CD4-positive, alpha-beta T cell (primary cell): ENCODE measurements at regions not wholly inside any gene's neighbourhood (a gene's known extent, or its start where the extent isn't known, plus 50 kb on each side); places are given as distances from the start of the nearest gene placed in this dataset.

Experiments
- ATAC-seq: fragments of 200-7000 bp; cut with Tn5 transposase; one replicate; pipeline ENCODE4 v1.10.0; 2022; ENCODE audit warnings: mild to moderate bottlenecking; ENCODE audit not compliant: poor library complexity
- CTCF ChIA-PET: fragments of 350-600 bp; sonication (Branson Sonifier 250); formaldehyde crosslinking; loops from one replicate; lab custom pipeline; 2021; ENCODE audit warnings: antibody characterized with exemption, inconsistent platforms; lab: Charles Lee
- POLR2A ChIA-PET: fragments of 350-600 bp; sonication (Branson Sonifier 250); formaldehyde crosslinking; loops from one replicate; lab custom pipeline; 2021; ENCODE audit warnings: antibody characterized with exemption, inconsistent platforms; lab: Charles Lee
- DNase-seq, 14 experiments: peaks; one replicate each; pipeline ENCODE4 v3.0.0-alpha.2; 2013 to 2020; ENCODE audit warnings: mixed read lengths in 2 of 14
- H3K27ac ChIP-seq, 2 donors: one replicate each; pipeline versions ENCODE4 v1.5.1 to v1.7.0; 2013; ENCODE audit warnings: low read length in 2 of 2, low read depth in 1 of 2, mild to moderate bottlenecking in 1 of 2
- H3K27me3 ChIP-seq, 2 experiments: 1 replicate in 1 of 2; 2 replicates in 1 of 2; pipeline versions ENCODE4 v1.6.1 to v1.7.0; 2013; ENCODE audit warnings: low read length in 2 of 2, control low read depth in 1 of 2, mild to moderate bottlenecking in 1 of 2, moderate library complexity in 1 of 2; ENCODE audit not compliant: insufficient read depth in 2 of 2, control insufficient read depth in 1 of 2
- H3K36me3 ChIP-seq: one replicate; pipeline ENCODE4 v1.6.1; 2013; ENCODE audit warnings: low read length, control low read depth; ENCODE audit not compliant: insufficient read depth
- H3K4me1 ChIP-seq: one replicate; pipeline ENCODE4 v1.6.1; 2013; ENCODE audit warnings: low read length, control low read depth; ENCODE audit not compliant: insufficient read depth
- H3K4me3 ChIP-seq: one replicate; pipeline ENCODE4 v1.5.1; 2013; ENCODE audit warnings: mild to moderate bottlenecking, low read length, moderate library complexity
- H3K9me3 ChIP-seq, 2 experiments: 1 replicate in 1 of 2; 2 replicates in 1 of 2; pipeline versions ENCODE4 v1.6.1 to v1.7.0; 2013; ENCODE audit warnings: low read length in 2 of 2, mild to moderate bottlenecking in 2 of 2, control low read depth in 1 of 2, moderate library complexity in 1 of 2; ENCODE audit not compliant: control insufficient read depth in 1 of 2, insufficient read depth in 1 of 2
- H3K27ac Mint-ChIP-seq: one replicate; pipeline ENCODE4 v1.8.0; 2020; ENCODE audit warnings: mixed read lengths
- H3K27me3 Mint-ChIP-seq: one replicate; pipeline ENCODE4 v1.8.0; 2021; ENCODE audit warnings: mixed read lengths
- H3K36me3 Mint-ChIP-seq: one replicate; pipeline ENCODE4 v1.8.0; 2021; ENCODE audit warnings: low read depth, mixed read lengths
- H3K4me1 Mint-ChIP-seq: one replicate; pipeline ENCODE4 v1.8.0; 2021; ENCODE audit warnings: low read depth, mixed read lengths
- H3K4me3 Mint-ChIP-seq: one replicate; pipeline ENCODE4 v1.8.0; 2020; ENCODE audit warnings: mild to moderate bottlenecking, mixed read lengths
- H3K9me3 Mint-ChIP-seq: one replicate; pipeline ENCODE4 v1.8.0; 2020; ENCODE audit warnings: mixed read lengths
- intact Hi-C, 2 experiments: fragments of 100-400 bp; cut with DNase I in 1 of 2; cut with micrococcal nuclease in 1 of 2; formaldehyde crosslinking; loops; one replicate each; pipeline versions ENCODE4 v1.15.1 to v1.9.0; 2023 to 2025; cut with DNase I, micrococcal nuclease
- TF ChIP-seq, protein P1 (sequence below): fragments of 200-600 bp; IDR thresholded peaks from one replicate; pipeline ENCODE4 v1.8.0; 2022; ENCODE audit warnings: antibody characterized with exemption, mild to moderate bottlenecking

DNA sequence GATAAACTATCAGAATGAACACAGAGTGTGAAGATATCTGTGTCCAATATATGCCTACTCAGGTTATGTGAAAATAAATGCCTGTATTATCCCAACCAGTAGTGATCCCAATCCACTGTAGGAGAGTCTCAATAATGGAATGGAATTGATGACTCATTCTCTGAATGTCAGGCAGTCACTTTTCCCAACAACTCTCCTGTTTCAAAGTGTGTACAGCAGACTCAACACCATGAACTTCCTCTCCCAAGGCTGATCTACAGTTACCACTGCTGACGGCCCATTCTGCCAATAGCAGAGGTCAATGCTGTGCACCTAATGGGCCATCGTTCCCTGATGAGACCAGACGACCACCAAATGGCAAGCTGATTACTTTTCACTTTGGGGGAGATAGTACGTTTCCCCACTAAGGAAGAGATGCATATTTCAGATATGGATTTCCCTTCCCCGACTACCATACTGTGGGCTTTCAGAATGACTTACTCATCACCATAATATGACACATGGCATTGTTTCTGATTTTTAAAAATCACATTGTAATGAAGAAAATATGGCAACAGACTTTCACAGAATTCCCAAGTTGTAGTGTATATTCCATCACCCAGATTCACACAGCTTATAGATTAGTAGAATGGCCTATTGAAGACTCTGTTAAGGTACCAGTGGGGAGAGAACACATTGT, 601.7 kb upstream of the VRK2 start:
- Mint-ChIP-seq H3K9me3 (no peaks in the 10 kb centered on the region), H3K36me3 (no peaks in the 10 kb centered on the region), H3K4me1 (no peaks in the 10 kb centered on the region), H3K27me3 (no peaks in the 10 kb centered on the region), H3K4me3 (no peak overlapping the region), H3K27ac (no peak overlapping the region)
- ChIA-PET POLR2A (no interaction called here), CTCF (no interaction called here)
- Histone ChIP-seq H3K9me3 (peaks cover 0 to 6% of the 10 kb centered on the region in 2 experiments), H3K27ac (no peak overlapping the region), H3K4me1 (no peaks in the 10 kb centered on the region), H3K36me3 (no peaks in the 10 kb centered on the region), H3K4me3 (no peak overlapping the region), H3K27me3 (no peaks in the 10 kb centered on the region)
- intact Hi-C loops: no loop called here
- TF ChIP-seq, protein P1, sequence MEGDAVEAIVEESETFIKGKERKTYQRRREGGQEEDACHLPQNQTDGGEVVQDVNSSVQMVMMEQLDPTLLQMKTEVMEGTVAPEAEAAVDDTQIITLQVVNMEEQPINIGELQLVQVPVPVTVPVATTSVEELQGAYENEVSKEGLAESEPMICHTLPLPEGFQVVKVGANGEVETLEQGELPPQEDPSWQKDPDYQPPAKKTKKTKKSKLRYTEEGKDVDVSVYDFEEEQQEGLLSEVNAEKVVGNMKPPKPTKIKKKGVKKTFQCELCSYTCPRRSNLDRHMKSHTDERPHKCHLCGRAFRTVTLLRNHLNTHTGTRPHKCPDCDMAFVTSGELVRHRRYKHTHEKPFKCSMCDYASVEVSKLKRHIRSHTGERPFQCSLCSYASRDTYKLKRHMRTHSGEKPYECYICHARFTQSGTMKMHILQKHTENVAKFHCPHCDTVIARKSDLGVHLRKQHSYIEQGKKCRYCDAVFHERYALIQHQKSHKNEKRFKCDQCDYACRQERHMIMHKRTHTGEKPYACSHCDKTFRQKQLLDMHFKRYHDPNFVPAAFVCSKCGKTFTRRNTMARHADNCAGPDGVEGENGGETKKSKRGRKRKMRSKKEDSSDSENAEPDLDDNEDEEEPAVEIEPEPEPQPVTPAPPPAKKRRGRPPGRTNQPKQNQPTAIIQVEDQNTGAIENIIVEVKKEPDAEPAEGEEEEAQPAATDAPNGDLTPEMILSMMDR: no peak
- ATAC-seq (no peak), DNase-seq (no peak)

DNA sequence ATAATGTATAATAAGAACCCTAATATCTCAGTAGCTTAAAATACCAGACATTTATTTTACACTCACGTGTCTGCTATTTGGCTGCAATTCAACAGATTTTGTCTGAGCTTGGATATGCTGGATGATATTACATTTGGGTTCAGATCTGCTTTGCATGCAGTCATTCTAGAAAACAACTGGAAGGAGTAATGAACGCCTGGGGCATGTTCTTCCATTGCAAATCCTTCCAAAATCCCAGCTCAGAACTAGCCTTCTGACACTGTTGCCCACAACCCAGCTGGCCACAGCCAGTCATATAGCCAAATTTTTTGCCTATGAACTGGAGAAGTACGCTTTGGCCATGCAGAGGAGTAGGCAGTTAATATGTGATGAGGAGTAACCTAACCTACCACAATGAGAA, 597.8 kb upstream of the VRK2 start:
- CTCF ChIA-PET: no interaction called here
- Histone ChIP-seq H3K4me1 (no peaks in the 10 kb centered on the region), H3K9me3 (peaks cover 0 to 6% of the 10 kb centered on the region in 2 experiments), H3K36me3 (no peaks in the 10 kb centered on the region), H3K27me3 (no peaks in the 10 kb centered on the region), H3K4me3 (no peak overlapping the region), H3K27ac (no peak overlapping the region)
- Mint-ChIP-seq H3K4me3 (no peak overlapping the region), H3K4me1 (no peaks in the 10 kb centered on the region), H3K9me3 (no peaks in the 10 kb centered on the region), H3K27me3 (no peaks in the 10 kb centered on the region), H3K36me3 (no peaks in the 10 kb centered on the region), H3K27ac (no peak overlapping the region)
- ATAC-seq: no peak
- POLR2A ChIA-PET: no interaction called here
- no peak for DNase-seq
- TF ChIP-seq, protein P1: no peak
- intact Hi-C loops: no loop called here

DNA sequence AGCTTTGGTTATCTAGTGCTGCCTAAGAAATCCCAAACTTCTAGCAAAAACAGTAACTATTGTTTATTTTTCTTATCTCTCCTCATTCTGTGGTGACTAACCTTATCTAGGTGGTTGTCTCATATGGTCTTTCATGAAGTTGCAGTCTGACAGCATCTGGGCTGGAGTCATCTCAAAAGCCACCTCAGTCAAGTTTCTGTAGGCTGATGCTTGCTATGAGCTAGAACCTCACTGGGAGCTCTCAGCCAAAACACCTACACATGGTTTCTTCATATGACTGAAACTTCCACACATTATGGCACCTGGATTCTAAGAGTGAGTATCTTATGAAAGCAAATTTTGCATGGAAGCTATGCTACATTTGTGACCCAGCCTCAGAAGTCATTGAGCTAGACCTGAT, 596.4 kb upstream of the VRK2 start:
- Mint-ChIP-seq H3K27ac (no peak overlapping the region), H3K9me3 (no peaks in the 10 kb centered on the region), H3K4me3 (no peak overlapping the region), H3K27me3 (no peaks in the 10 kb centered on the region), H3K4me1 (no peaks in the 10 kb centered on the region), H3K36me3 (no peaks in the 10 kb centered on the region)
- TF ChIP-seq, protein P1: no peak
- ChIA-PET POLR2A (no interaction called here), CTCF (no interaction called here)
- Histone ChIP-seq H3K9me3 (peaks cover 0 to 6% of the 10 kb centered on the region in 2 experiments), H3K36me3 (no peaks in the 10 kb centered on the region), H3K27me3 (no peaks in the 10 kb centered on the region), H3K27ac (no peak overlapping the region), H3K4me1 (no peaks in the 10 kb centered on the region), H3K4me3 (no peak overlapping the region)
- ATAC-seq: no peak
- DNase-seq: no peak
- intact Hi-C loops: no loop called here
